ENCODE measurements at regions not wholly inside any gene's neighbourhood (a gene's known extent, or its start where the extent isn't known, plus 50 kb on each side); places are given as distances from the start of the nearest gene placed in this dataset.

DNA sequence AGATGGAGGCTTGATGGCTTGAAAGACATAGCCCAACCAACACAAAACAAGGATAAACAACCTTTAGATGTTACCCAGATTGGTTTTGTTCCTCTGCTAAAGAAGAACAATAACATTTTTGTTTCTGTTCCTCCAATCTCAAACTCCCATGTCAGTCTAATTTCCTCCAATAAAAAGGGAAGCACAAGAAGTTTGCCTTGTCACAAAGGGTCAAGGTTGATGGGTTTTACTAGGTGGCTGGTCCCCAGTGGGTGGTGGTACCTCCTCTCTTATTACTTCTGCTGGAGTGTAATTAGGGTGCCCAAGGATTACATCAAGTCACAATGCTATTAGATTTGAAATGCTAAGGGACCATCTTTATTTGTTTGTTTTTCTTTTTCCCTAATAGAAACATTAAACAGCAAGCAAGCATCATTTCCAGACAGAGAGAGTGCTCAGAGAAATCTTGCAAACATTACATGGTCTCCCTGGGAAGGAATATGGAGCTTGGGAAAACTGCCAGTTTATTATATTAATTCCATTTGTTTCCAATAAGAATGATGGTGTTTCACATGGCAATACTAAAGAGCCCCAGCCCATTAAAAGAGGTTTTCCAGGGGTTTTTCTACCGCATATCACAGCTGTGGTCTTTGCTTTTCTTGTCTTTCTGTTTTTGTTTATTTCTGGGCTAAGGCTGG, 78.3 kb upstream of the AOAH start:
- TF ChIP-seq, protein P1, sequence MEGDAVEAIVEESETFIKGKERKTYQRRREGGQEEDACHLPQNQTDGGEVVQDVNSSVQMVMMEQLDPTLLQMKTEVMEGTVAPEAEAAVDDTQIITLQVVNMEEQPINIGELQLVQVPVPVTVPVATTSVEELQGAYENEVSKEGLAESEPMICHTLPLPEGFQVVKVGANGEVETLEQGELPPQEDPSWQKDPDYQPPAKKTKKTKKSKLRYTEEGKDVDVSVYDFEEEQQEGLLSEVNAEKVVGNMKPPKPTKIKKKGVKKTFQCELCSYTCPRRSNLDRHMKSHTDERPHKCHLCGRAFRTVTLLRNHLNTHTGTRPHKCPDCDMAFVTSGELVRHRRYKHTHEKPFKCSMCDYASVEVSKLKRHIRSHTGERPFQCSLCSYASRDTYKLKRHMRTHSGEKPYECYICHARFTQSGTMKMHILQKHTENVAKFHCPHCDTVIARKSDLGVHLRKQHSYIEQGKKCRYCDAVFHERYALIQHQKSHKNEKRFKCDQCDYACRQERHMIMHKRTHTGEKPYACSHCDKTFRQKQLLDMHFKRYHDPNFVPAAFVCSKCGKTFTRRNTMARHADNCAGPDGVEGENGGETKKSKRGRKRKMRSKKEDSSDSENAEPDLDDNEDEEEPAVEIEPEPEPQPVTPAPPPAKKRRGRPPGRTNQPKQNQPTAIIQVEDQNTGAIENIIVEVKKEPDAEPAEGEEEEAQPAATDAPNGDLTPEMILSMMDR (IDR thresholded peaks at IDR 0.05; ENCODE audit: extremely low read depth, missing control alignments): no peak
- DNase-seq (ENCODE audit: low spot score): no peak

DNA sequence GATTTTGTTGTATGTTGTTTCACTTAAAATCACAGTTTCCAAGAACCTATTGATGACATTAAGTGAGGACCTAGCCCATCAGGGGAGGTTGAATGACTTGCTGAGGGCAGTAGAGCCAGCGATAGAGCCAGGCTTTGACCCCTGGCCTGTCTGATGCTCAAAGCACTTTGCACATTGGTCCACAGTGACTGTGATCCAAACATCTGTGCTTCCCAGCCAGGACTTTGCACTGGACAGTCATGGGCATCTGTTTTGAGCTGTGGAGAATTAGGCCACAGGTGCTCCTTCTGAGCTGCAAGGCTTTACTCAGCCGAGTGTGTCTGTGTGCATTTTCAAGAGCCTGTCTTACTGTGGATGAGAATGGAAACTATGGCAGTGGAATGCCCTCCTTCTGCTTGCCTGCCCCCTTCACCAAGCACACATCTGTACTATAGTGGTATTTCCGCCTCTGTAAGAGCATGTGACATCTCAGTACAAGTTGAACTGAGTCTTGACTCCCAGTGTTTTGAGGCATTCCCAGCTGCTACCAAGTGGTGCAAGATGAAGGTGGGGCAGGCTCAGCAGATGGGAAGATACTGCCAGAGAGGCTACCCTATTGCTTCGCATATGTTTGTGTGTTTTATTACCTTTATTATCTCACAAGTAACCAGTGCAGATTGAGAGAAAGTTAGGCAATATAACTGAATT, 72.7 kb upstream of the AOAH start:
- no peak for DNase-seq (ENCODE audit: low spot score)
- TF ChIP-seq, protein P1 (IDR thresholded peaks at IDR 0.05; ENCODE audit: extremely low read depth, missing control alignments): no peak

DNA sequence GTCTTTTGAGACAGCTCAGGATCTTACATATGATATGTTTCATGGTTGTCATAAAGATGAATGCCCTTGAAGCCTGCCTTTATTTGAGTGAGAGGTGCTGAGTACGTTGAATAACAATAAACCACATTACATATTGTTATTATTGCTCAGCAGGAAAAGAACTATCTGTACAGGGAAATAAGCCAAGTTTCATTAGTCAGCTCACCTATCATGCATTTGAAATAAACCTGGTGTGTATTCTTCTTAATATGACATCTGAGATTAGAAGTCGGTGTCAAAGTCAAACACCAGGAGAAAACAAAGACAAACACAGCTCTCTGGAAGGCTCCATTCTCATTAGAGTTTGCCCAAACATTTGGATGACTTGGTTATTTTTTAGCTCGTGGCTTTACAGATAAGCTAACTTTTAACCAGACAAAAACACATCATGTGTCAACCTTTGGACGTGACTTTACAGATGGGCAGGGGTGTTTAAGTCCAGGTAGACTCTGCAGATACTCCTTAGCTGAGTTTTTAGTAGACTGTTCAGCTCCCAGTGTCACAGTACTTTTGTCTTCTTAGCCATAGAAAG, 71.2 kb upstream of the AOAH start:
- DNase-seq (ENCODE audit: low spot score): no peak

DNA sequence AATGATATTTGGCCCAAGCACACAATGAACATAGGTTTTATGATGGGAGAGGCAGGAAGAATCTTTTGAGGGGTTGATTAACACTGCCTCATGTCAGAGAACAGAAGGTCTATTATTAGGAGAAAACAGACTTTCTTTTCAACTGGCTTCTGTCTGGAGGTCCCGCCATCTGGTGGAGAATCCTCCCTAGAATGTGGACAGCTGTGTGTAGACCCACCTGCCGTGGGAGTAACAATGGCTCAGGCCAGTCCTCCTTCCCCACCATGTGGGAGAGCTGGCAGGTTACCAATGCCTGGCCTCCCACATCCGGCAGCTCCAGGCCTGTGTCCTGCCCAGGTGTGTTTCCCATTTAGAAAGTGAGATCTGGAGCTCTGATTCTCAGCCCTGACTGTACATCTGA, 70.4 kb upstream of the AOAH start:
- no peak for DNase-seq (ENCODE audit: low spot score)
- TF ChIP-seq, protein P1 (IDR thresholded peaks at IDR 0.05; ENCODE audit: extremely low read depth, missing control alignments): no peak

More for the DNA sequence above, 71.2 kb upstream of the AOAH start:
- TF ChIP-seq, protein P1 (IDR thresholded peaks at IDR 0.05; ENCODE audit: extremely low read depth, missing control alignments): no peak

DNA sequence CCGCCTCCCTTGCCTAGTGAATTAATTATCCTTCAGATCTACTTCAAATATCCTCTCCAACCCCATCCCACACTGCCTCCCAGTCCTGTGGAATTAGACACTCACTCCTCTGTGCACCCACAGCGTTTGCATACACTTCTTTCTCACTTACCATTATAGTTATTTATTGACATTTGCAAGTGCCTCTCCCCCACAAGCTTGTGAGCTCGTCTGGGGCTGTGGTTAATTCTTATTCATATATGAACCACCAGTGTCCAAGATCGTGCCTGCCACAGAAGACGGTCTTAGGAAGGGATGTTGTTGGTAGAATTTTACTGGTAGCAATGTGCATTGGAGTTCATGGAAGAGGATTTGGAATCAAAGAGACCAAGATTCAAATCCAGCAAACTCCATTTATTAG, 68.1 kb upstream of the AOAH start:
- no peak for DNase-seq (ENCODE audit: low spot score)
- TF ChIP-seq, protein P1 (IDR thresholded peaks at IDR 0.05; ENCODE audit: extremely low read depth, missing control alignments): no peak

DNA sequence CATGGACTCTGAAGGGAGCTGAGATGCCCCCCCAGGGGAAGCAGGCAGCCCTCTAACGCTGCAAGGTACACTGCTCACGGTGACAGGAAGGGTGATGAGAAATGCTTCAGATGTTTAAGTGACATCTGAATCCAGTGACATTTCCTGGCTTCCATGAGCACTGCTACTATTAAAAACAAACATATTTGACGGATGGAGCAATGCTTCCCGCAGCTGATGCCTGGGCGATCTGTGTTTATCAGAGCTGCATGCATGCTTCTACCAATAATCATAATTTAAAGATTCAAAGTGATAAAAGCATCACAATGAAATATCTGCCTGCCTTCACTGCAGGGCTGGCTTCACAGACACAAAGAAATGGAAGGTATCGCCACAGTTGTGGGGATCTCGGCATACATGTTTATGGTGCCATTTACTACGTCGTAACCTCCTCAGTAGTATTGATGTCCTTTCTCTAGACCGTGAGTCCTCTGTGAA, 66.1 kb upstream of the AOAH start:
- DNase-seq (ENCODE audit: low spot score): no peak
- TF ChIP-seq, protein P1 (IDR thresholded peaks at IDR 0.05; ENCODE audit: extremely low read depth, missing control alignments): no peak

DNA sequence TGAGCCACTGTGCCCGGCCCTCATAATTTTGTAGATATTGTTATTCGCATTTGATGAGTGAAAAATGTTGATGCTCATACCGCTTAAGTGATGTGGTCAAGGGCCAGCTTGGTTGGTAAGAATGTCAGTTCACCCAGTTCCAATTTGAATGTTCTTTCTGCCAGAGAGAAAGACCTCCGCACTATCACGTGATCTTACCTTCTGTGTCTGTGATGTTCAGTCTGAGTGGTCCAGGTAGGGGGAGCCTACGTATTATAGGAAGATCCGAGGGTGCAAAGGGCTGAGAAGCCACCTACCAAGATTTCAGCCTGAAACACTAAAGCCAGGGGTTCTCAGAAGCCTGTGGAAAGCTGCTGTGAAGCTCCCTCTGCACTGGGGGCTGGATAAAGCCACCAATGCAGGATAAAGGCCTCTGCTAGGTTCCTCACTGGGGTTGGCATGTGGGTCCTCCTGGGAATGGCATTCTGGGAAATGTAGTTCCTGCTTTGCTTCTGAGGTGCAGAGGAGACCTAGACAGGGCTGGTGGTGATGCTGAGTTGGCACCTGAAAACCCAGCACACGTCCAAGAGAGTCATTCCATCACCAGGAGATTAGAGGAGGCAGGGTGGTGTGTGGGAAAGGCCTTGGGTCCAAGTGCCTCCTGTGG, 64.7 kb upstream of the AOAH start:
- no peak for DNase-seq (ENCODE audit: low spot score)
- TF ChIP-seq, protein P1 (IDR thresholded peaks at IDR 0.05; ENCODE audit: extremely low read depth, missing control alignments): no peak

Data from GM20000 (cell line).